ENCODE measurements at regions not wholly inside any gene's neighbourhood (a gene's known extent, or its start where the extent isn't known, plus 50 kb on each side); places are given as distances from the start of the nearest gene placed in this dataset.
"Not testable (repeated sequence)": the region's sequence is repeated elsewhere in the genome, so short reads cannot be mapped to it uniquely, and the experiment has no call there.

- H2BK120ac ChIP-seq (ENCODE audit: low read depth, low read length) = no peak overlapping the region
- H3K14ac ChIP-seq (replicated peaks; ENCODE audit: low read depth, low read length) = no peak overlapping the region
- no CpG with 5 or more reads among the region's 3 CpGs for WGBS, 2 experiments (ENCODE audit: extremely low coverage in 2 of 2, insufficient read length in 1 of 2)
- H3K27me3 ChIP-seq (ENCODE audit: control insufficient read depth, insufficient read depth, low read length) = no peaks in the 10 kb centered on the region
- no peak overlapping the region for H4K91ac ChIP-seq (ENCODE audit: insufficient read depth, low read depth, low read length)
- BruUV-seq (replicated peaks) = no TSS peak
- dilution Hi-C loops (cut with HindIII; ENCODE audit: low sequenced_read_pairs, unreplicated experiment) (no loop called here), intact Hi-C loops (cut with micrococcal nuclease) (no loop called here), in situ Hi-C loops (cut with MboI; ENCODE audit: low sequenced_read_pairs) (no loop called here)
- H2AFZ ChIP-seq (replicated peaks; ENCODE audit: low read length, poor library complexity) = no peak overlapping the region
- no peak overlapping the region for H3K4me3 ChIP-seq (ENCODE audit: insufficient read depth, low read depth, low read length)
- no peak overlapping the region for H2BK5ac ChIP-seq (ENCODE audit: low read depth, low read length, poor library complexity, severe bottlenecking)
- no peak overlapping the region for H3K23ac ChIP-seq (ENCODE audit: low read depth, low read length)
- H3K56ac ChIP-seq (ENCODE audit: extremely low read depth, insufficient read depth, low read length) = no peak overlapping the region
- H3K9me1 ChIP-seq (ENCODE audit: insufficient read depth, low read length) = no peaks in the 10 kb centered on the region
- no peaks in the 10 kb centered on the region for H3K4me1 ChIP-seq (ENCODE audit: control insufficient read depth, insufficient read depth, low read length)
- H3K79me1 ChIP-seq (ENCODE audit: low read depth in 1 of 2, low read length in 2 of 2) = no peaks in the 10 kb centered on the region
- H4K5ac ChIP-seq (ENCODE audit: low read depth, low read length) = no peak overlapping the region
- H2BK20ac ChIP-seq (ENCODE audit: low read depth, low read length) = no peak overlapping the region
- no peaks in the 10 kb centered on the region for H3K36me3 ChIP-seq (ENCODE audit: control insufficient read depth, insufficient read depth, low read length)
- H3K4me2 ChIP-seq (ENCODE audit: low read depth, low read length) = no peak overlapping the region
- no peaks in the 10 kb centered on the region for H3K9me3 ChIP-seq (ENCODE audit: control insufficient read depth, insufficient read depth, low read length)
- ATAC-seq (ENCODE audit: low read depth) (no peak), DNase-seq (no peak)
- no peak overlapping the region for H3K4ac ChIP-seq (ENCODE audit: low read depth, low read length)
- ChIA-PET POLR2A (ENCODE audit: unreplicated experiment) (no interaction called here), CTCF (no interaction called here)
- no peak overlapping the region for H3K9ac ChIP-seq (ENCODE audit: low read depth, low read length)
- no peak overlapping the region for H3K27ac ChIP-seq (ENCODE audit: insufficient read depth, low read length)
- no peak overlapping the region for H2AK5ac ChIP-seq (ENCODE audit: low read depth, low read length)
- no peak overlapping the region for H3K18ac ChIP-seq (ENCODE audit: low read depth, low read length)
- H2AK9ac ChIP-seq (replicated peaks; ENCODE audit: low read depth, low read length, poor library complexity) = no peak overlapping the region
- no peak for TF ChIP-seq NFE2L2 (IDR thresholded peaks at IDR 0.05; ENCODE audit: low read depth, low read length)
- TF ChIP-seq CHD1 (IDR thresholded peaks at IDR 0.05; ENCODE audit: low read depth, low read length) = no peak
- H2BK15ac ChIP-seq (ENCODE audit: low read depth, low read length) = no peak overlapping the region
- H4K20me1 ChIP-seq (ENCODE audit: insufficient read depth, low read length) = no peaks in the 10 kb centered on the region
- H4K8ac ChIP-seq (ENCODE audit: low read depth in 2 of 2, low read length in 2 of 2) = no peak overlapping the region
Measured at GRCh38 chr13:62158520-62158919, 742.9 kb upstream of the PCDH20 start.

DNA sequence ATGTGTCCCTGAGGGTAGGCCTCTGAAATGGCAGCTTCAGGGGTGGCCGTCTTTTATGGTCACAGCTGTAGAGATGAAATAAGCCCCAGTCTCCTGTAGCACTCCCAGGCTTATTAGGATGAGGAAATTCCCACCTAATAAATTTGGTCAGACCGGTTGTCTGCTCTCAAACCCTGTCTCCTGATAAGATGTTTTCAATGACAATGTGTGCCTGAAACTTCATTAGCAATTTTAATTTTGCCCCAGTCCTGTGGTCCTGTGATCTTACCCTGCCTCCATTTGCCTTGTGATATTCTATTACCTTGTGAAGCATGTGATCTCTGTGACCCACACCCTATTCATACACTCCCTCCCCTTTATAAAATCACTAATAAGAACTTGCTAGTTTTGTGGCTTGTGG, 736.1 kb upstream of the PCDH20 start:
- H2AK9ac ChIP-seq (replicated peaks; ENCODE audit: low read depth, low read length, poor library complexity); H2AK5ac ChIP-seq (ENCODE audit: low read depth, low read length); H4K20me1 ChIP-seq (ENCODE audit: insufficient read depth, low read length); H3K4me1 ChIP-seq (ENCODE audit: control insufficient read depth, insufficient read depth, low read length); H3K79me1 ChIP-seq (ENCODE audit: low read depth in 1 of 2, low read length in 2 of 2); H4K5ac ChIP-seq (ENCODE audit: low read depth, low read length); H4K8ac ChIP-seq (ENCODE audit: low read depth in 2 of 2, low read length in 2 of 2); H3K56ac ChIP-seq (ENCODE audit: extremely low read depth, insufficient read depth, low read length); H2BK20ac ChIP-seq (ENCODE audit: low read depth, low read length); ATAC-seq (ENCODE audit: low read depth); intact Hi-C loops (cut with micrococcal nuclease); DNase-seq; H2BK15ac ChIP-seq (ENCODE audit: low read depth, low read length); dilution Hi-C loops (cut with HindIII; ENCODE audit: low sequenced_read_pairs, unreplicated experiment); H3K27ac ChIP-seq (ENCODE audit: insufficient read depth, low read length); H3K27me3 ChIP-seq (ENCODE audit: control insufficient read depth, insufficient read depth, low read length); in situ Hi-C loops (cut with MboI; ENCODE audit: low sequenced_read_pairs); H2BK5ac ChIP-seq (ENCODE audit: low read depth, low read length, poor library complexity, severe bottlenecking); H3K4ac ChIP-seq (ENCODE audit: low read depth, low read length); POLR2A ChIA-PET (ENCODE audit: unreplicated experiment); H3K14ac ChIP-seq (replicated peaks; ENCODE audit: low read depth, low read length); CTCF ChIA-PET; H3K23ac ChIP-seq (ENCODE audit: low read depth, low read length); H3K9me1 ChIP-seq (ENCODE audit: insufficient read depth, low read length); H4K91ac ChIP-seq (ENCODE audit: insufficient read depth, low read depth, low read length); BruUV-seq (replicated peaks); H3K9ac ChIP-seq (ENCODE audit: low read depth, low read length); H3K9me3 ChIP-seq (ENCODE audit: control insufficient read depth, insufficient read depth, low read length); H3K36me3 ChIP-seq (ENCODE audit: control insufficient read depth, insufficient read depth, low read length); H2AFZ ChIP-seq (replicated peaks; ENCODE audit: low read length, poor library complexity); H3K4me3 ChIP-seq (ENCODE audit: insufficient read depth, low read depth, low read length); H2BK120ac ChIP-seq (ENCODE audit: low read depth, low read length); H3K18ac ChIP-seq (ENCODE audit: low read depth, low read length); H3K4me2 ChIP-seq (ENCODE audit: low read depth, low read length): not testable (repeated sequence)
- WGBS, 2 experiments (ENCODE audit: extremely low coverage in 2 of 2, insufficient read length in 1 of 2) = no CpG with 5 or more reads among the region's 2 CpGs
